GM12891 (cell line): ENCODE measurements at regions not wholly inside any gene's neighbourhood (a gene's known extent, or its start where the extent isn't known, plus 50 kb on each side); places are given as distances from the start of the nearest gene placed in this dataset.

Experiments used
- POLR2A ChIP-seq: IDR thresholded peaks from 2 replicates; pipeline ENCODE4 v1.6.1; 2011; ENCODE audit warnings: low read depth, low read length, control low read depth
- POLR2AphosphoS5 ChIP-seq: IDR thresholded peaks from 2 replicates; pipeline ENCODE4 v1.6.1; 2011; ENCODE audit warnings: low read depth, low read length, control low read depth
- TAF1 ChIP-seq: IDR thresholded peaks from 2 replicates; pipeline ENCODE4 v1.6.1; 2011; ENCODE audit warnings: low read depth, low read length, control low read depth

DNA sequence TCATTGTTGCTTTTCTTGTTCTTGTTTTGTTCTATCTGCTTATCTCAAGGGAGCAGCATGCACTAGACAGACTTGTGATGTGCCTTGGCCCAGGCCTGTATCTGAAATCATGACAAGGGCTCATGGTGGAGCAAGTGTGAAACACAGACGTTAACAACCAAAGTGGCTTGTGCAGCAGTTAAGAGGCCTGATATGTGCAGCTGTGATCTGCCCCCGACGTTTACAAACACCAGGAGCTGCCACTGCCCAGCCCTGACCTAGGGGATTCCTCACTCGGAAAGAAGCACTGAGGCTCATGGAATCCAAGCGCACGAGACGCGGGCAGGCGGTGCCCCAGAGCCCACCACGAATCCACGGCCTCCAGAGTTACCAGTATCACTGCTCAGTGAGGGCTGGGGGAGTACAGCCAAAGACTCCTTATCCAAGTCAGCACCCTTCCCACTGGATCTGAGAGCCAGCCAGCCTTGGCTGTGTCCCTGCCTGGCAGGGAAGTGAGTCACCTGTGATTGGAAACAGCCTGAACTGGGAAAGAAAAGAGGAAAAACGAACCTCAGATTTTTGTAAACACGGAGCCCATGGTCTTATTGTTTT lies 62.3 kb upstream of the SNTG2 start:
- TF ChIP-seq POLR2A (no peak), TAF1 (no peak), POLR2AphosphoS5 (no peak)
